Subcutaneous abdominal adipose tissue (tissue), 5 donors: ENCODE measurements at regions not wholly inside any gene's neighbourhood (a gene's known extent, or its start where the extent isn't known, plus 50 kb on each side); places are given as distances from the start of the nearest gene placed in this dataset.

ENCODE experiments used
- H3K27ac ChIP-seq: one replicate; pipeline ENCODE4 v1.7.0; 2013; ENCODE audit warnings: low read depth, mild to moderate bottlenecking, inconsistent platforms, low read length, moderate library complexity
- H3K27me3 ChIP-seq, 5 donors: one replicate each; pipeline ENCODE4 v1.7.0; 2013; ENCODE audit warnings: low read length in 5 of 5, inconsistent platforms in 1 of 5; ENCODE audit not compliant: control insufficient read depth in 5 of 5, insufficient read depth in 4 of 5
- H3K36me3 ChIP-seq, 5 donors: one replicate each; pipeline ENCODE4 v1.7.0; 2013; ENCODE audit warnings: low read length in 5 of 5; ENCODE audit not compliant: control insufficient read depth in 5 of 5, insufficient read depth in 5 of 5
- H3K4me1 ChIP-seq, 5 donors: one replicate each; pipeline ENCODE4 v1.7.0; 2013; ENCODE audit warnings: low read length in 5 of 5, mild to moderate bottlenecking in 3 of 5, moderate library complexity in 1 of 5; ENCODE audit not compliant: control insufficient read depth in 5 of 5, insufficient read depth in 5 of 5
- H3K4me3 ChIP-seq, 5 donors: one replicate each; pipeline ENCODE4 v1.7.0; 2013; ENCODE audit warnings: low read length in 5 of 5, low read depth in 1 of 5
- H3K9ac ChIP-seq, 5 donors: one replicate each; pipeline ENCODE4 v1.7.0; 2013; ENCODE audit warnings: low read length in 5 of 5, mild to moderate bottlenecking in 4 of 5, moderate library complexity in 3 of 5
- H3K9me3 ChIP-seq, 5 donors: one replicate each; pipeline ENCODE4 v1.7.0; 2013; ENCODE audit warnings: low read length in 5 of 5; ENCODE audit not compliant: control insufficient read depth in 5 of 5
- donor health status: healthy.
- donor health status: healthy.
- donor health status: healthy.
- donor health status: healthy.
- donor health status: healthy.

- Histone ChIP-seq H3K4me1 (no peaks in the 10 kb centered on the region), H3K36me3 (no peaks in the 10 kb centered on the region), H3K4me3 (no peak overlapping the region), H3K27ac (no peak overlapping the region), H3K27me3 (no peaks in the 10 kb centered on the region), H3K9me3 (peaks cover 0 to 3% (median 0%) of the 10 kb centered on the region in 5 donors), H3K9ac (no peak overlapping the region)
Observed at GRCh38 chr5:13328316-13328715, 616.2 kb downstream of the DNAH5 start.

DNA sequence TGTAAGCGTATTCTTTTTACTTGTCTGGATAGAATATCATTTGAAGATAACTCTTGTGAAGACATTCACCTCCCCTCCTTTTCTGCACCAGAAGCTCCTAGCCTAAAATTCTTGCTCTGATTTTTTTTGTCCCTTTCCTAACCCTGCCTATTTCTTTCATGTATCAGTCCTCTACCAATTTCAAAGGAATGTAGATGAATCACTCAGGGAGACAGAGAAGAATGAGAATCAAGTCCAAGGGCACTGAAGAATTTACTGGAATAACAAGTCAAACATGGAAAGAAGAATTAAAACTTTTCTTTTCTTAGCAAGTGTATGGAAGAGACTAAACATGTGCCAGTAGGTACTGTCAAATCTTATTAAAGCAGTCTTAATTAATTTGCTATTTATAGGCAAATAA is 618.7 kb downstream of the DNAH5 start:
- Histone ChIP-seq H3K4me3 (no peak overlapping the region), H3K9me3 (peaks cover 0 to 2% (median 0%) of the 10 kb centered on the region in 5 donors), H3K27me3 (no peaks in the 10 kb centered on the region), H3K4me1 (no peaks in the 10 kb centered on the region), H3K36me3 (no peaks in the 10 kb centered on the region), H3K9ac (no peak overlapping the region), H3K27ac (no peak overlapping the region)

DNA sequence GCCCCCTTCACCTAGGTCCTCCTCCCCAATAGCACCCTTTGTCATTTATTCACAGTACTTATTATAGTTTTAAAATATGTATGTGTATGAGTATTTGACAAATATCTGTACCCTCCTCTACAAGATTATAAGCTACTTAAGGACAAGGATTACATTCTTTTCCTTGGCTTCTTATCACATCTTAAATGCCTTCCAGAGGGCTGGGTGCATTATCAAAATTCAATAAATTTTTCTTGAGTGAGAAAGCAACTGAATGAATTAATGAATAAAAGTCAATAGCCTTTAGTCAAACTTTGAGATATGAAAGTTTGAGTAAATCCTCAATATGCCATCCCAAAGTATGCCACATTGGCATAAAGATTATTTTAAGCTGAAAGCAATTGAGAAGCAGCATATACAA is 621.7 kb downstream of the DNAH5 start:
- Histone ChIP-seq H3K4me1 (no peaks in the 10 kb centered on the region), H3K4me3 (no peak overlapping the region), H3K9me3 (peaks cover 0 to 7% (median 3%) of the 10 kb centered on the region in 5 donors), H3K36me3 (no peaks in the 10 kb centered on the region), H3K27me3 (no peaks in the 10 kb centered on the region), H3K27ac (no peak overlapping the region), H3K9ac (no peak overlapping the region)

DNA sequence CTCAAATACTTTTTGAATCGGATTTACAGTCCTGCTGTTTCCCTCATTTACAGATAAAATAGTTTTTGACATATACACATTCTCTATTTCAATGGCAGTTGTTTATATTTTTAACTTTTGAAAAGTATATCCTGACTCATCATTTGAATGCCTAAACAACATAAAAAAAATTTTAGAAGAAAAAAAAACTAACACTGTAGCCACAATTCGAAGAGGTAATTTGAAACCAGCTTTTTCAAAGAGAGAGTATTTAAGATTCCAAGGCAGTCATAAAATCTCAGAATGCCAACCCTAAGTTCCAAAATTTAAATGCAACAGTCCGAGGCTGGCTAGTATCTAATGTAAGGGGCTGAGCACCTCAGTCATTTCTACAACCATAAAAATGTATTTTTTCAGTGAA is 626.8 kb downstream of the DNAH5 start:
- H3K9ac ChIP-seq, result no peak overlapping the region
- peaks cover 0 to 9% (median 3%) of the 10 kb centered on the region in 5 donors for H3K9me3 ChIP-seq
- H3K36me3 ChIP-seq, result no peaks in the 10 kb centered on the region
- H3K4me3 ChIP-seq, result no peak overlapping the region
- no peak overlapping the region for H3K27ac ChIP-seq
- no peaks in the 10 kb centered on the region for H3K27me3 ChIP-seq
- H3K4me1 ChIP-seq, result no peaks in the 10 kb centered on the region

DNA sequence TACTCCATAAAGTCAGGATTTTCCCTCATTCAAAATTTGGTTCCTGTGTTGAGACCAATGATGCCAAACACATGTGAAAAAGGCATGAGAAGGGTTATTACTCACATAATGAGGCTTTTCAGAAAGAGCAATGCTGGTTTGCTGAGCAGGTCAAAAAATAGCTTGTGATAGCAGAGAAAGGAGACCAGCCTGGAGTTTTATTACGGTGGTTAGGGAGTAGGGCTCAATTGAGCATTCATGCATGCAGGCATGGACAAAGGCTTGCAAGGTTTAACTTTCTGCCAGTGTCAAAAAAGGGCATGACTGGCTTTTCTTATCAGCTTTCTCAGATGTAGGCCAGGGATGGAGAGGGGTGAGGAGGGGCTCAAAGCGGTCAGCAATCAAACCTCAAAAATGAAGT is 628.3 kb downstream of the DNAH5 start:
- Histone ChIP-seq H3K4me1 (no peaks in the 10 kb centered on the region), H3K27me3 (no peaks in the 10 kb centered on the region), H3K9ac (no peak overlapping the region), H3K9me3 (peaks cover 0 to 9% (median 3%) of the 10 kb centered on the region in 5 donors), H3K36me3 (no peaks in the 10 kb centered on the region), H3K27ac (no peak overlapping the region), H3K4me3 (no peak overlapping the region)

DNA sequence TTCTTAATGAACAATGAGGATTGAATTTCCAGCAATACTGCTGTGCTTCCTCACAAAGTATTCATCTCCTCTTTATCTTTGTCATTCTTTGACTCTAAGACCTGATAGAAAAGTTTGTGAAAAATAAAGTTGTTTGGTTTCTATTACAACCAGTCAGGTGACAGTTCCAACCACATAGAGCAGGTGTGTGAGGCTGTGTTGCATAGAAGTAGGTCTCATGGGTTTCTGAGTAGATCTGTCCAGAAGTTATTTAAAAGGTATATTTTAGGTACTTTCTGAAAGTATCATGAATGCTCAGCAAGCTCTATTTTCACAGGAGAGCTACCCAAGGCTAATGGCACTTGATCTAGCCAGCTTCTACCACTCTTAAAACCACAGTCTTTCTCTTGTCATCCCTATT is 637.0 kb downstream of the DNAH5 start:
- Histone ChIP-seq H3K27ac (no peak overlapping the region), H3K9ac (no peak overlapping the region), H3K4me1 (no peaks in the 10 kb centered on the region), H3K4me3 (no peak overlapping the region), H3K27me3 (no peaks in the 10 kb centered on the region), H3K36me3 (no peaks in the 10 kb centered on the region), H3K9me3 (no peaks in the 10 kb centered on the region)

GRCh38 chr5:13303445-13303844 is 641.0 kb downstream of the DNAH5 start:
- Histone ChIP-seq H3K9me3 (peaks cover 0 to 3% (median 0%) of the 10 kb centered on the region in 5 donors), H3K27ac (no peak overlapping the region), H3K9ac (no peak overlapping the region), H3K36me3 (no peaks in the 10 kb centered on the region), H3K4me1 (no peaks in the 10 kb centered on the region), H3K27me3 (no peaks in the 10 kb centered on the region), H3K4me3 (no peak overlapping the region)

- Histone ChIP-seq H3K4me3 (no peak overlapping the region), H3K27ac (no peak overlapping the region), H3K36me3 (no peaks in the 10 kb centered on the region), H3K9ac (no peak overlapping the region), H3K4me1 (no peaks in the 10 kb centered on the region), H3K27me3 (no peaks in the 10 kb centered on the region), H3K9me3 (peaks cover 0 to 3% (median 0%) of the 10 kb centered on the region in 5 donors)
Observed at GRCh38 chr5:13278811-13279210, 665.7 kb downstream of the DNAH5 start.

GRCh38 chr5:13278148-13278547 is 666.3 kb downstream of the DNAH5 start:
- H3K9ac ChIP-seq, result no peak overlapping the region
- H3K27me3 ChIP-seq, result no peaks in the 10 kb centered on the region
- no peaks in the 10 kb centered on the region for H3K4me1 ChIP-seq
- H3K36me3 ChIP-seq, result no peaks in the 10 kb centered on the region
- H3K4me3 ChIP-seq, result no peak overlapping the region
- peaks cover 0 to 3% (median 0%) of the 10 kb centered on the region in 5 donors for H3K9me3 ChIP-seq
- no peak overlapping the region for H3K27ac ChIP-seq

DNA sequence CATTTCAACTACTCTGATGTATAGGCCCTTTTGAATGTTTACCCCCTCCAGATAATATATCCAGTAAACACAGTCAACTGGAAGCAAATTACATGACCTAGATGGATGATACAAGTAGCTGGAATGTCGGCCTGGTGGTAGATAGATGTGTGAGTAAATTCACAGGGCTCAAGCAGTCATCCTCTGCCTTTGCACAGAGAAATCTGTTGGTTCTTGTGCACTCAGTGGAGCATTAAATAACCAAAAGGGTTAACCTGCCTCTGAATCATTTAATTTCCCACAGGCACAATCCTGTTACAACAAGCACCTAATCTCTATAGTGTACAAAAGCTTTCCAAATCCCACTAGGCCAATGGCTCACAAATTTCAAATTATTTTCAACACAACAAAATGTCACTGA is 668.3 kb downstream of the DNAH5 start:
- H3K27ac ChIP-seq, result no peak overlapping the region
- H3K4me3 ChIP-seq, result no peak overlapping the region
- H3K36me3 ChIP-seq, result no peaks in the 10 kb centered on the region
- H3K9ac ChIP-seq, result no peak overlapping the region
- peaks cover 0 to 3% (median 0%) of the 10 kb centered on the region in 5 donors for H3K9me3 ChIP-seq
- H3K4me1 ChIP-seq, result no peaks in the 10 kb centered on the region
- H3K27me3 ChIP-seq, result no peaks in the 10 kb centered on the region

GRCh38 chr5:13263701-13264100 is 680.8 kb downstream of the DNAH5 start:
- no peaks in the 10 kb centered on the region for H3K36me3 ChIP-seq
- no peak overlapping the region for H3K4me3 ChIP-seq
- no peaks in the 10 kb centered on the region for H3K4me1 ChIP-seq
- no peak overlapping the region for H3K27ac ChIP-seq
- H3K9ac ChIP-seq, result no peak overlapping the region
- peaks cover 0 to 3% (median 0%) of the 10 kb centered on the region in 5 donors for H3K9me3 ChIP-seq
- H3K27me3 ChIP-seq, result no peaks in the 10 kb centered on the region
